CD4-positive, alpha-beta T cell treated with Interleukin-6 at 100 ng/mL for 8 hours (primary cell): ENCODE measurements at regions not wholly inside any gene's neighbourhood (a gene's known extent, or its start where the extent isn't known, plus 50 kb on each side); places are given as distances from the start of the nearest gene placed in this dataset.

Source experiments
- DNase-seq: peaks from one replicate; pipeline ENCODE4 v3.0.0-alpha.2; 2020; ENCODE audit warnings: mixed read lengths, low spot score

GRCh38 chr6:12423832-12424231 lies 133.7 kb downstream of the EDN1 start:
- DNase-seq, result no peak

- no peak for DNase-seq
Observed at GRCh38 chr6:12426121-12426520, 136.0 kb downstream of the EDN1 start.

- no peak for DNase-seq
Observed at GRCh38 chr6:12431023-12431422, 140.9 kb downstream of the EDN1 start.

GRCh38 chr6:12436224-12436623 lies 146.1 kb downstream of the EDN1 start:
- DNase-seq, result no peak

- no peak for DNase-seq
Observed at GRCh38 chr6:12436683-12437082, 146.5 kb downstream of the EDN1 start.

GRCh38 chr6:12439296-12439695 lies 149.1 kb downstream of the EDN1 start:
- no peak for DNase-seq

GRCh38 chr6:12440981-12441380 lies 150.8 kb downstream of the EDN1 start:
- no peak for DNase-seq

- DNase-seq, result no peak
Observed at GRCh38 chr6:12442455-12442854, 152.3 kb downstream of the EDN1 start.

- no peak for DNase-seq
Observed at GRCh38 chr6:12446394-12446793, 156.2 kb downstream of the EDN1 start.

- DNase-seq, result no peak
Observed at GRCh38 chr6:12449447-12449846, 159.3 kb downstream of the EDN1 start.

- DNase-seq, result no peak
Observed at GRCh38 chr6:12450467-12450866, 160.3 kb downstream of the EDN1 start.

GRCh38 chr6:12456343-12456742 lies 166.2 kb downstream of the EDN1 start:
- no peak for DNase-seq

GRCh38 chr6:12457094-12457493 lies 166.9 kb downstream of the EDN1 start:
- no peak for DNase-seq

- DNase-seq, result no peak
Observed at GRCh38 chr6:12458558-12458957, 168.4 kb downstream of the EDN1 start.

- no peak for DNase-seq
Observed at GRCh38 chr6:12459945-12460661, 169.9 kb downstream of the EDN1 start.

GRCh38 chr6:12467706-12468670 lies 177.8 kb downstream of the EDN1 start:
- no peak for DNase-seq

- no peak for DNase-seq
Observed at GRCh38 chr6:12472601-12473038, 182.5 kb downstream of the EDN1 start.

- DNase-seq, result no peak
Observed at GRCh38 chr6:12473494-12473893, 183.3 kb downstream of the EDN1 start.

GRCh38 chr6:12474167-12475140 lies 184.3 kb downstream of the EDN1 start:
- no peak for DNase-seq

- DNase-seq, result no peak
Observed at GRCh38 chr6:12476484-12476883, 186.3 kb downstream of the EDN1 start.

GRCh38 chr6:12477616-12478015 lies 187.5 kb downstream of the EDN1 start:
- DNase-seq, result no peak

- DNase-seq, result no peak
Observed at GRCh38 chr6:12478921-12479320, 188.8 kb downstream of the EDN1 start.
